ENCODE measurements at regions not wholly inside any gene's neighbourhood (a gene's known extent, or its start where the extent isn't known, plus 50 kb on each side); places are given as distances from the start of the nearest gene placed in this dataset.

- H3F3A ChIP-seq (ENCODE audit: insufficient read depth, low read length, poor library complexity, severe bottlenecking): no peaks in the 10 kb centered on the region
- H3K9ac ChIP-seq (ENCODE audit: low read length): no peak overlapping the region
- H3K27ac ChIP-seq (ENCODE audit: low read length): no peak overlapping the region
- no peak overlapping the region for H3K4me2 ChIP-seq (ENCODE audit: low read length)
- no peaks in the 10 kb centered on the region for H3K27me3 ChIP-seq (ENCODE audit: insufficient read depth, low read depth, low read length)
- no peak overlapping the region for H2AFZ ChIP-seq (ENCODE audit: low read depth, low read length)
- no peaks in the 10 kb centered on the region for H3K9me3 ChIP-seq (ENCODE audit: low read length)
- no peak overlapping the region for H3K4me3 ChIP-seq (ENCODE audit: low read length)
- TF ChIP-seq EZH2 (IDR thresholded peaks at IDR 0.05; ENCODE audit: borderline replicate concordance, insufficient read depth, low read length, poor library complexity, severe bottlenecking) (no peak), EP300 (conservative IDR thresholded peaks at IDR 0.05; ENCODE audit: poor library complexity, severe bottlenecking) (no peak), MXI1 (conservative IDR thresholded peaks at IDR 0.05; ENCODE audit: poor library complexity, severe bottlenecking) (no peak), SMC3 (conservative IDR thresholded peaks at IDR 0.05; ENCODE audit: poor library complexity) (no peak), REST (IDR thresholded peaks at IDR 0.05; ENCODE audit: borderline replicate concordance) (no peak), TAF1 (IDR thresholded peaks at IDR 0.05; ENCODE audit: low read depth) (no peak), POLR2AphosphoS5 (IDR thresholded peaks at IDR 0.05) (no peak), CTCF (IDR thresholded peaks at IDR 0.05; ENCODE audit: poor library complexity, severe bottlenecking) (no peak), RAD21 (conservative IDR thresholded peaks at IDR 0.05) (no peak)
- H4K20me1 ChIP-seq (ENCODE audit: insufficient read depth): no peaks in the 10 kb centered on the region
- H3K79me2 ChIP-seq (replicated peaks; ENCODE audit: insufficient read depth, low read length): no peaks in the 10 kb centered on the region
- H3K36me3 ChIP-seq (ENCODE audit: insufficient read depth, low read length): no peaks in the 10 kb centered on the region
- no peaks in the 10 kb centered on the region for H3K9me2 ChIP-seq (ENCODE audit: insufficient read depth, low read length)
Measured at GRCh38 chr18:78816916-78817315, 162.7 kb upstream of the SALL3 start.

GRCh38 chr18:78818495-78818894 lies 161.1 kb upstream of the SALL3 start:
- Histone ChIP-seq H3K9ac (ENCODE audit: low read length) (no peak overlapping the region), H3K79me2 (replicated peaks; ENCODE audit: insufficient read depth, low read length) (no peaks in the 10 kb centered on the region), H4K20me1 (ENCODE audit: insufficient read depth) (no peaks in the 10 kb centered on the region), H3K27me3 (ENCODE audit: insufficient read depth, low read depth, low read length) (no peaks in the 10 kb centered on the region), H3K4me2 (ENCODE audit: low read length) (no peak overlapping the region), H3K9me2 (ENCODE audit: insufficient read depth, low read length) (no peaks in the 10 kb centered on the region), H3K27ac (ENCODE audit: low read length) (no peak overlapping the region), H2AFZ (ENCODE audit: low read depth, low read length) (no peak overlapping the region), H3F3A (ENCODE audit: insufficient read depth, low read length, poor library complexity, severe bottlenecking) (no peaks in the 10 kb centered on the region), H3K36me3 (ENCODE audit: insufficient read depth, low read length) (no peaks in the 10 kb centered on the region), H3K9me3 (ENCODE audit: low read length) (no peaks in the 10 kb centered on the region), H3K4me3 (ENCODE audit: low read length) (no peak overlapping the region)
- TF ChIP-seq SMC3 (conservative IDR thresholded peaks at IDR 0.05; ENCODE audit: poor library complexity): no peak
- TF ChIP-seq CTCF (IDR thresholded peaks at IDR 0.05; ENCODE audit: poor library complexity, severe bottlenecking): no peak
- no peak for TF ChIP-seq EP300 (conservative IDR thresholded peaks at IDR 0.05; ENCODE audit: poor library complexity, severe bottlenecking)
- no peak for TF ChIP-seq MXI1 (conservative IDR thresholded peaks at IDR 0.05; ENCODE audit: poor library complexity, severe bottlenecking)
- TF ChIP-seq RAD21 (conservative IDR thresholded peaks at IDR 0.05): no peak
- no peak for TF ChIP-seq TAF1 (IDR thresholded peaks at IDR 0.05; ENCODE audit: low read depth)
